Naive thymus-derived CD8-positive, alpha-beta T cell (primary cell): ENCODE measurements at regions not wholly inside any gene's neighbourhood (a gene's known extent, or its start where the extent isn't known, plus 50 kb on each side); places are given as distances from the start of the nearest gene placed in this dataset.

Experiments
- ATAC-seq, 2 donors: fragments of 150-1000 bp; cut with Tn5 transposase in 1 of 2; sonication (Bioruptor Pico), chemical (Tn5 transposase) in 1 of 2; 1 replicate in 1 of 2; 2 replicates in 1 of 2; pipeline ENCODE4 v1.10.0; 2021; ENCODE audit warnings: mild to moderate bottlenecking in 2 of 2, moderate library complexity in 2 of 2
- POLR2A ChIA-PET: fragments of 350-600 bp; sonication (Branson Sonifier 250); formaldehyde crosslinking; loops from one replicate; lab custom pipeline; 2021; ENCODE audit warnings: antibody characterized with exemption; lab: Charles Lee
- DNase-seq, 10 donors: peaks; one replicate each; pipeline versions ENCODE4 v3.0.0 to v3.0.0-alpha.2; 2020 to 2022
- H3K27ac Mint-ChIP-seq, 10 donors: one replicate each; pipeline ENCODE4 v1.8.0; 2020 to 2022; ENCODE audit warnings: mild to moderate bottlenecking in 10 of 10, mixed read lengths in 10 of 10, moderate library complexity in 4 of 10, inconsistent platforms in 1 of 10
- H3K27me3 Mint-ChIP-seq, 5 donors: one replicate each; pipeline ENCODE4 v1.8.0; 2021 to 2022; ENCODE audit warnings: mixed read lengths in 5 of 5
- H3K36me3 Mint-ChIP-seq, 3 donors: one replicate each; pipeline ENCODE4 v1.8.0; 2020 to 2022; ENCODE audit warnings: mixed read lengths in 3 of 3, mild to moderate bottlenecking in 2 of 3, inconsistent platforms in 1 of 3
- H3K4me1 Mint-ChIP-seq, 4 donors: one replicate each; pipeline ENCODE4 v1.8.0; 2021 to 2022; ENCODE audit warnings: mixed read lengths in 4 of 4
- H3K4me3 Mint-ChIP-seq, 10 donors: one replicate each; pipeline ENCODE4 v1.8.0; 2020 to 2022; ENCODE audit warnings: mild to moderate bottlenecking in 10 of 10, mixed read lengths in 10 of 10, moderate library complexity in 6 of 10, inconsistent platforms in 1 of 10
- H3K9me3 Mint-ChIP-seq, 9 donors: one replicate each; pipeline ENCODE4 v1.8.0; 2020 to 2022; ENCODE audit warnings: mixed read lengths in 9 of 9, mild to moderate bottlenecking in 3 of 9, inconsistent platforms in 1 of 9, moderate library complexity in 1 of 9

DNA sequence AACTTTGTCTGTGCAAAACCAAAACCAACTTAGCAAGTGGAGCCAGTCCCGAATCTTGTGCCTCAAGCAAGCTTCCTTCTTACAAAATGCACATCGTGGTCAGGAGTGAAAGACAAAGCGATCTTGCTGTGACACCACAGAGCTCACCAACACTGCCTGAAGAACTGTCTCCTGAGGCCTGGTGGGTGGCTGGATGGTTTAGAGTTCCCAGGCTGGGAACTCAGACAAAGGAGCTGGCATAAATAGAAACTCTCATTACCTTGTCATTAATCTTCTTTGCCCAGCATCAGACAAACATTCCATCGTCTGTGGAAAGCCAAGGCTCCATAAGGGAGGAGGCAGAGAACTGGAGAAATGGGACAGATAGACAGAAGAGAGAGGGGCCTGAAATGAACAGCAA lies 144.8 kb downstream of the KCNA5 start:
- Mint-ChIP-seq H3K27me3 (peaks cover 0 to 10% (median 2%) of the 10 kb centered on the region in 5 donors), H3K4me1 (no peaks in the 10 kb centered on the region), H3K27ac (no peak overlapping the region), H3K36me3 (no peaks in the 10 kb centered on the region), H3K4me3 (no peak overlapping the region), H3K9me3 (no peaks in the 10 kb centered on the region)
- POLR2A ChIA-PET = no interaction called here
- DNase-seq (no peak), ATAC-seq (no peak)

DNA sequence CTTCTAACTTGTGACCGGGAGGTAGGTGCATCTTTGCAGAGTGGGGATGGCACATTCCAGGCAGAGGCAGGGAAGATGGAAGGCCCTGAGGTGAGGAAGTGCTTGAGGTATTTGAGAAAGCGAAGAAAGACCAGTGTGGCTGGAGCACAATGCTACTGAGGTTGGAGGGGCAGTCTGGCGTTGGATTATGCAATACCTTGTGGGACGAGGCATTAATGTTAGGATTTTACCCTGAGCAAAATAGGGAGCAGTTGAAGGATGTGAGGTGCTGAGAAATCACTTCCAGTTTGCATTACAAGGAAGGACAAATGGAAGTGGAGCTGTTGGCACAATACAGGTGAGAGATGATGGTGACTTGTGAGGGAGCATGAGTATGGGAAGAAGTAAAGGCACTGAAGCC lies 145.5 kb downstream of the KCNA5 start:
- POLR2A ChIA-PET = no interaction called here
- H3K27me3 Mint-ChIP-seq = peaks cover 0 to 12% (median 3%) of the 10 kb centered on the region in 5 donors
- H3K4me1 Mint-ChIP-seq = no peaks in the 10 kb centered on the region
- DNase-seq (no peak), ATAC-seq (no peak)
- H3K27ac Mint-ChIP-seq = no peak overlapping the region
- no peaks in the 10 kb centered on the region for H3K9me3 Mint-ChIP-seq
- H3K36me3 Mint-ChIP-seq = no peaks in the 10 kb centered on the region
- H3K4me3 Mint-ChIP-seq = no peak overlapping the region

DNA sequence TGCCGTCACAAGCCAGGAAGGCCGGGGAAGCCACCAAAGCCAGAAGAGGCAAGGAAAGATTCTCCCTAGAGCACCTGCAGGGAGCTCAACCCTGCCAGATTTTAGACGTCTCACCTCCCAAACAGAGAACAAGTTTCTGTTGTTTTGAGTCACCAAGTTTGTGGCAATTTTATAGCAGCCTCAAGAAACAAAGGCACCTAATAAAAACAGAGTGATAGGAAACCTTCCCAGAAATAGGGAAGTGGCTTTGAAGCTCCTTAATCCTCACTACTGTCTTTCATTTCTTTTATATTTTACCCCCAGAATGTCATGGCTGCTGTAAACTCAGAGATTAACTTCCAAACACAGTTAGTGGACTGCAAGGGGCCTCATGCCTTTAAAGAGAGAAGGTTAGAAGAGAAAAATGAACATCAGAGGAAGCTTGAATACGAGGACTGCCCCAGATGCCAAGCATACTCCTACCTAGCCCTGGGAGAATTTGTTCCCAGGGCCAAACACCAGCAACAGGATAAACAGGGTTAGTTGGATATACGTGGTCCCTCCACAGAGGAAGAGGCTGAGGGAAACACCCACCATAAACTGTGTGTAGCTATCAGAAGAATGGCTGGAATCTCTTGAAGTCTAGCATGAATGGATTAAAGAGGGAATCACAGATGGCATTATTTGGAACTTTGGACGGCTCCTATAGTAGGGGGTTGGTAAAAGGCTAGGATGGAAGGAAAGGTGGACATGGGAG lies 148.3 kb downstream of the KCNA5 start:
- no peak overlapping the region for H3K27ac Mint-ChIP-seq
- POLR2A ChIA-PET = no interaction called here
- no peak overlapping the region for H3K4me3 Mint-ChIP-seq
- no peaks in the 10 kb centered on the region for H3K36me3 Mint-ChIP-seq
- DNase-seq (no peak), ATAC-seq (no peak)
- H3K4me1 Mint-ChIP-seq = no peaks in the 10 kb centered on the region
- H3K27me3 Mint-ChIP-seq = peaks cover 5 to 14% (median 8%) of the 10 kb centered on the region in 5 donors
- H3K9me3 Mint-ChIP-seq = no peaks in the 10 kb centered on the region

- no peak overlapping the region for H3K4me3 Mint-ChIP-seq
- POLR2A ChIA-PET = no interaction called here
Measured at GRCh38 chr12:5192726-5193125, 149.0 kb downstream of the KCNA5 start.

DNA sequence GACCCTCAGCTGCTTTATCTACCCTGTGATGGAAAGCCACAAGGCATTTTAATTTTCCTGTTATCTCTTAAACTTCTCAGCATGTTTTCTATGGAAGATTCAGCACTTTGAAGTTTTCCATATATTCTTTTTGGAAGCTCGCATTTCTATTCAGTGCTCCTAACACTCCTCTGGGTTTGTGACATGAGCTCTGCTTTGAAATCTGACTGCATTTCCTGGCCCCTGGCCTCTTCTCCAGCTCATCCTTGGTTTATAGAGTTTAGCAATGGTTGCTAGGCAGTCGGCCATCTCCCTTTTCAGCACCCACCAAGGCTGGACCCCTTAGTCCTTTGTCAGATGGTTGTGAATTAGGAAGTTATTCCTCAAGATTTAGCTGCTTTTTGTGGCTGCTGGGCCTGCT lies 150.6 kb downstream of the KCNA5 start:
- no peaks in the 10 kb centered on the region for H3K4me1 Mint-ChIP-seq
- DNase-seq = no peak
- POLR2A ChIA-PET = no interaction called here
- H3K4me3 Mint-ChIP-seq = no peak overlapping the region
- no peaks in the 10 kb centered on the region for H3K36me3 Mint-ChIP-seq
- H3K9me3 Mint-ChIP-seq = no peaks in the 10 kb centered on the region
- no peak overlapping the region for H3K27ac Mint-ChIP-seq
- no peak for ATAC-seq
- peaks cover 7 to 23% (median 18%) of the 10 kb centered on the region in 5 donors for H3K27me3 Mint-ChIP-seq

More at GRCh38 chr12:5192726-5193125, 149.0 kb downstream of the KCNA5 start:
- Mint-ChIP-seq H3K9me3 (no peaks in the 10 kb centered on the region), H3K4me1 (no peaks in the 10 kb centered on the region), H3K27me3 (peaks cover 5 to 18% (median 9%) of the 10 kb centered on the region in 5 donors), H3K36me3 (no peaks in the 10 kb centered on the region), H3K27ac (no peak overlapping the region)
- ATAC-seq = no peak
- no peak for DNase-seq

- Mint-ChIP-seq H3K4me3 (no peak overlapping the region), H3K27me3 (peaks cover 10 to 33% (median 23%) of the 10 kb centered on the region in 5 donors), H3K27ac (no peak overlapping the region), H3K4me1 (no peaks in the 10 kb centered on the region), H3K36me3 (no peaks in the 10 kb centered on the region), H3K9me3 (no peaks in the 10 kb centered on the region)
- POLR2A ChIA-PET = no interaction called here
- ATAC-seq = no peak
- no peak for DNase-seq
Measured at GRCh38 chr12:5195244-5195643, 151.6 kb downstream of the KCNA5 start.

DNA sequence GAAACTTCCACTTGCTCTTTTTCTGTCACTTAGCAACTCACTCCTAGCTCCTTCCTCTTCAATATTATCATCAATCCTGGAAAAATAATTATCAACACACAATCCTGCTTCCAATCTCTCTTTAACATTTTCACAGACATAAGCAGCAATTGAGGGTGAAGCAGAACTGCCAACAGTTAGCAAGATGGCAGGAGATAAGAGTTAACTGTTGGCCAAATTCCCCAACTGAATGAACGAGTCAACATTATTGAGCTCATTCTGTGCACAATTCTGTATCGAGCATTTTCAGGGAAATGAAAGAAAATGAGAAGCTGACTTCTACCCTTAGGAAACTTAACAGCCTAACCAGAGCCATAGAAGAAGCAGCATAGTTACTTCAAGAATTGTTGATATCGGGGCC lies 152.0 kb downstream of the KCNA5 start:
- Mint-ChIP-seq H3K4me3 (no peak overlapping the region), H3K9me3 (no peaks in the 10 kb centered on the region), H3K27ac (no peak overlapping the region), H3K4me1 (no peaks in the 10 kb centered on the region), H3K36me3 (no peaks in the 10 kb centered on the region), H3K27me3 (peaks cover 10 to 37% (median 23%) of the 10 kb centered on the region in 5 donors)
- POLR2A ChIA-PET = no interaction called here
- ATAC-seq (no peak), DNase-seq (no peak)

DNA sequence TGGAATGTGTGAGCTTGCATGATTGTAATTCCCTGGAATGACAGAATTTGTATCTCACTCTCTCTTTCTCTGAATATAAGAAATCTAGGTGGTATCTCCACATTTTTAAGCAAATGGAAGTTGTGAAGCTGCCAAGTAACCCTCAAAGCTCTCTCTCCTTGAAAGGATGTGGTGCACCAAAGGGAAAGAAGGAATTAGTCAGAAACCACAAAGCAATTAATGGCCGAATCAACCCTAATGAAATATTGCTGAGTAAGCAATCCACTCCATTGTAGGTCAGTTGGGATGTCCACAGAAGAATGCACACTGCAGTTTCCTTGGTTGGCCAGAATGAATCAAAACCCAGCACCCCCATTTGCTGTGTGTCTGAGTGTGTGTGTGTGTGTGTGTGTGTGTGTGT lies 153.5 kb downstream of the KCNA5 start:
- Mint-ChIP-seq H3K27me3 (peaks cover 11 to 43% (median 23%) of the 10 kb centered on the region in 5 donors), H3K4me1 (no peaks in the 10 kb centered on the region), H3K9me3 (no peaks in the 10 kb centered on the region), H3K4me3 (no peak overlapping the region), H3K36me3 (no peaks in the 10 kb centered on the region), H3K27ac (no peak overlapping the region)
- ATAC-seq = no peak
- POLR2A ChIA-PET = no interaction called here
- DNase-seq = no peak

DNA sequence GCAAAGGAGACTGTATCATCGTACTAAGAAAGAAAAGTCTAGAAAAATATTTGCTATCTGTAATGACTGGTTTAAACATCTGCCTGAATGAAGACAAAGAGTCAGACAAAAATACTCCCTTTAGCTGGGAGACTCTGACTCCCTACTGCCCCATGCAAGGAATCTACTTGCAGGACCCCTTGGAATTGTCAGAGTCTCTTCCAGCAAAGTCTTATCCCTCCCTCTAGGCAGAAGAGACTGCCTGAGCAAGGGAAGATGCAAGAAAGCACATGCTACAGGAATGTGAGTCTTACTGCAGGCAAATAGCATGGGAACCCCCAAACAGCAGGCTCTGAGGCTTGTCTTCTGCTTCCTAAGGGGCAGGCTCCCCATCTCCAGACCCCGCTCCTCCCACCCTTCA lies 154.0 kb downstream of the KCNA5 start:
- no peak for DNase-seq
- Mint-ChIP-seq H3K36me3 (no peaks in the 10 kb centered on the region), H3K9me3 (no peaks in the 10 kb centered on the region), H3K4me3 (no peak overlapping the region), H3K27me3 (peaks cover 11 to 43% (median 23%) of the 10 kb centered on the region in 5 donors), H3K27ac (no peak overlapping the region), H3K4me1 (no peaks in the 10 kb centered on the region)
- POLR2A ChIA-PET = no interaction called here
- no peak for ATAC-seq

GRCh38 chr12:5200278-5201087 lies 156.8 kb downstream of the KCNA5 start:
- Mint-ChIP-seq H3K4me1 (no peaks in the 10 kb centered on the region), H3K27ac (no peak overlapping the region), H3K36me3 (no peaks in the 10 kb centered on the region), H3K9me3 (no peaks in the 10 kb centered on the region), H3K27me3 (peaks cover 13 to 34% (median 22%) of the 10 kb centered on the region in 5 donors), H3K4me3 (no peak overlapping the region)
- ATAC-seq = no peak
- POLR2A ChIA-PET = no interaction called here
- no peak for DNase-seq

GRCh38 chr12:5201554-5202218 lies 158.0 kb downstream of the KCNA5 start:
- Mint-ChIP-seq H3K4me1 (no peaks in the 10 kb centered on the region), H3K27me3 (peaks cover 14 to 34% (median 21%) of the 10 kb centered on the region in 5 donors), H3K27ac (no peak overlapping the region), H3K4me3 (no peak overlapping the region), H3K36me3 (no peaks in the 10 kb centered on the region), H3K9me3 (no peaks in the 10 kb centered on the region)
- POLR2A ChIA-PET = no interaction called here
- no peak for ATAC-seq
- DNase-seq = no peak

DNA sequence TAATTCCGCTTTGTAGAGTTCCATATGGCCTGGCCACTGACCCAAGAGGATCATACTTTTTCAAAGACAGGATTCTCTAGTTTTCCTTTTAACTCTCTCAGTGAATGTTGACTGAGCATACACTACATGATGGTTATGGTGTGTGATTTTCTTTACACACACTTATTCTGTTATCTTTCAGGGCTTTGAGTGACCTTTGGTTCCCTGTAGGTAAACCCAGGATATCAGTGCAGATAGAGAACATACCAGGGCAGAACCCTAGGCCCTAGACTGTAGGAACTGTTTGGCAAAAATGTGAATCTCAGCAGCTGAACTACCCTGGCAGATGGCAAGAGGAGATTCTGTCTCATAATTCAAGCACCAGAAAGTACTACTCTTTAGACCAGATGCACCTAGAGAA lies 159.6 kb downstream of the KCNA5 start:
- H3K4me3 Mint-ChIP-seq = no peak overlapping the region
- POLR2A ChIA-PET = no interaction called here
- no peaks in the 10 kb centered on the region for H3K4me1 Mint-ChIP-seq
- H3K27me3 Mint-ChIP-seq = peaks cover 14 to 30% (median 17%) of the 10 kb centered on the region in 5 donors
- H3K36me3 Mint-ChIP-seq = no peaks in the 10 kb centered on the region
- H3K27ac Mint-ChIP-seq = no peak overlapping the region
- peaks cover 0 to 2% (median 0%) of the 10 kb centered on the region in 9 donors for H3K9me3 Mint-ChIP-seq
- ATAC-seq (no peak), DNase-seq (no peak)

- no peak for ATAC-seq
- Mint-ChIP-seq H3K9me3 (peaks cover 0 to 2% (median 0%) of the 10 kb centered on the region in 9 donors), H3K4me3 (no peak overlapping the region), H3K36me3 (no peaks in the 10 kb centered on the region), H3K4me1 (no peaks in the 10 kb centered on the region), H3K27me3 (peaks cover 11 to 26% (median 13%) of the 10 kb centered on the region in 5 donors), H3K27ac (no peak overlapping the region)
- no peak for DNase-seq
- POLR2A ChIA-PET = no interaction called here
Measured at GRCh38 chr12:5203720-5204119, 160.0 kb downstream of the KCNA5 start.
